Osteocyte (in vitro differentiated cells): ENCODE measurements at regions not wholly inside any gene's neighbourhood (a gene's known extent, or its start where the extent isn't known, plus 50 kb on each side); places are given as distances from the start of the nearest gene placed in this dataset.

Experiments used
- DNase-seq: peaks from one replicate; pipeline ENCODE4 v3.0.0; 2021; ENCODE audit warnings: mixed read lengths; ENCODE audit not compliant: unreplicated experiment; ENCODE audit errors: extremely low spot score
- H3K27ac Mint-ChIP-seq: one replicate; pipeline ENCODE4 v1.8.0; 2021; ENCODE audit warnings: mild to moderate bottlenecking, mixed read lengths; ENCODE audit not compliant: unreplicated experiment
- H3K27me3 Mint-ChIP-seq: one replicate; pipeline ENCODE4 v1.8.0; 2021; ENCODE audit warnings: mixed read lengths; ENCODE audit not compliant: unreplicated experiment
- H3K36me3 Mint-ChIP-seq: one replicate; pipeline ENCODE4 v1.8.0; 2021; ENCODE audit warnings: mixed read lengths; ENCODE audit not compliant: unreplicated experiment
- H3K4me1 Mint-ChIP-seq: one replicate; pipeline ENCODE4 v1.8.0; 2021; ENCODE audit warnings: mixed read lengths; ENCODE audit not compliant: unreplicated experiment
- H3K4me3 Mint-ChIP-seq: one replicate; pipeline ENCODE4 v1.8.0; 2021; ENCODE audit warnings: mild to moderate bottlenecking, moderate library complexity, mixed read lengths; ENCODE audit not compliant: unreplicated experiment
- H3K9me3 Mint-ChIP-seq: one replicate; pipeline ENCODE4 v1.8.0; 2021; ENCODE audit warnings: mixed read lengths; ENCODE audit not compliant: unreplicated experiment
- TF ChIP-seq, protein P1 (sequence below): fragments of 200-600 bp; sonication (generic); IDR thresholded peaks from 2 replicates; pipeline ENCODE4 v1.5.0; 2021; ENCODE audit warnings: antibody characterized with exemption, mild to moderate bottlenecking, moderate library complexity

DNA sequence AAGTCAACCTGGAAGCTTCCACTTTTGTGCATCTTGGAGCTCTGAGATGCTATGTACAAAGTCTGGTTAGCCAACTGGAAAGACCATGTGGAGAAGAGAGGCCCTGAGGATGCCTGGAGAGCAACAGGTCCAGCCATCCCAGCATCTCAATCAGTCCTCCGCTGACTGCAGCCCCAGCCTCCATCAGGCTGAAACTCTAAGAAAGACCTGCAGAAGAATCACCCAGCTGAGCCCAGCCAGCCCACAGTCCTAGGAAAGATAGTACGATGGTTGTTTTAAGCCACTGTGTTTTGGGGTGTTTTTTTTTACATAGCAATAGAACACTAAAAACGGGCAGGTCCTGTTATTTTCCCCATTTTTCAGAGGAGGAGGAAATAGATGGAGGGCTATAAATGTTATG lies 84.0 kb downstream of the NCR2 start:
- DNase-seq: no peak
- Mint-ChIP-seq H3K4me3 (no peak overlapping the region), H3K36me3 (no peaks in the 10 kb centered on the region), H3K27ac (no peak overlapping the region), H3K4me1 (no peaks in the 10 kb centered on the region), H3K27me3 (peaks cover 51% of the 10 kb centered on the region), H3K9me3 (peaks cover 4% of the 10 kb centered on the region)
- TF ChIP-seq, protein P1, sequence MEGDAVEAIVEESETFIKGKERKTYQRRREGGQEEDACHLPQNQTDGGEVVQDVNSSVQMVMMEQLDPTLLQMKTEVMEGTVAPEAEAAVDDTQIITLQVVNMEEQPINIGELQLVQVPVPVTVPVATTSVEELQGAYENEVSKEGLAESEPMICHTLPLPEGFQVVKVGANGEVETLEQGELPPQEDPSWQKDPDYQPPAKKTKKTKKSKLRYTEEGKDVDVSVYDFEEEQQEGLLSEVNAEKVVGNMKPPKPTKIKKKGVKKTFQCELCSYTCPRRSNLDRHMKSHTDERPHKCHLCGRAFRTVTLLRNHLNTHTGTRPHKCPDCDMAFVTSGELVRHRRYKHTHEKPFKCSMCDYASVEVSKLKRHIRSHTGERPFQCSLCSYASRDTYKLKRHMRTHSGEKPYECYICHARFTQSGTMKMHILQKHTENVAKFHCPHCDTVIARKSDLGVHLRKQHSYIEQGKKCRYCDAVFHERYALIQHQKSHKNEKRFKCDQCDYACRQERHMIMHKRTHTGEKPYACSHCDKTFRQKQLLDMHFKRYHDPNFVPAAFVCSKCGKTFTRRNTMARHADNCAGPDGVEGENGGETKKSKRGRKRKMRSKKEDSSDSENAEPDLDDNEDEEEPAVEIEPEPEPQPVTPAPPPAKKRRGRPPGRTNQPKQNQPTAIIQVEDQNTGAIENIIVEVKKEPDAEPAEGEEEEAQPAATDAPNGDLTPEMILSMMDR: no peak

- H3K9me3 Mint-ChIP-seq: peaks cover 4% of the 10 kb centered on the region
- TF ChIP-seq, protein P1: no peak
- H3K4me1 Mint-ChIP-seq: no peaks in the 10 kb centered on the region
- H3K27ac Mint-ChIP-seq: no peak overlapping the region
- no peak overlapping the region for H3K4me3 Mint-ChIP-seq
- H3K27me3 Mint-ChIP-seq: peaks cover 43% of the 10 kb centered on the region
- H3K36me3 Mint-ChIP-seq: no peaks in the 10 kb centered on the region
- no peak for DNase-seq
Observed at GRCh38 chr6:41420186-41420585, 84.8 kb downstream of the NCR2 start.

DNA sequence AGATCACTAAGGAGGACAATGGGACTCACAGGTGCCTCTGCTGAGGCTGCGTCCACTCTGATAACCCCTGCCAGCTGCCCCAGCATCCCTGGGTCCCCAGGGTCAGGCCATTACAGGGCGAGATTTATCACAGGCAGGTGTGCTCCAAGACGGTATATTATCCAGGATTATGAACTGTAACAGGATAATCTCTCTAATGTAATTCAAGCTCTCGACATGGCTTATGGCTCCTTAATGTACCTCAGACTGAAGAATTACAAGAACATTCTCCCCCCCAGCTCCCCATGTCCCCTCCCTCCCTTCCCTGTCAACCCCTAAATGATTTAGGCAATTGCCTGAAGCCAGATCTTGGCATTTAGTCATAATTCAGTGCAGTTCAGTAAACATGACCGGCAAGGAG lies 86.8 kb downstream of the NCR2 start:
- H3K27me3 Mint-ChIP-seq: peaks cover 23% of the 10 kb centered on the region
- TF ChIP-seq, protein P1: no peak
- DNase-seq: no peak
- peaks cover 4% of the 10 kb centered on the region for H3K9me3 Mint-ChIP-seq
- H3K4me1 Mint-ChIP-seq: no peaks in the 10 kb centered on the region
- H3K27ac Mint-ChIP-seq: no peak overlapping the region
- H3K36me3 Mint-ChIP-seq: no peaks in the 10 kb centered on the region
- no peak overlapping the region for H3K4me3 Mint-ChIP-seq

- H3K27me3 Mint-ChIP-seq: peaks cover 15% of the 10 kb centered on the region
- DNase-seq: no peak
- H3K4me1 Mint-ChIP-seq: no peaks in the 10 kb centered on the region
- no peak overlapping the region for H3K4me3 Mint-ChIP-seq
- H3K9me3 Mint-ChIP-seq: peaks cover 4% of the 10 kb centered on the region
- H3K27ac Mint-ChIP-seq: no peak overlapping the region
- H3K36me3 Mint-ChIP-seq: no peaks in the 10 kb centered on the region
- TF ChIP-seq, protein P1: no peak
Observed at GRCh38 chr6:41423002-41423401, 87.6 kb downstream of the NCR2 start.

DNA sequence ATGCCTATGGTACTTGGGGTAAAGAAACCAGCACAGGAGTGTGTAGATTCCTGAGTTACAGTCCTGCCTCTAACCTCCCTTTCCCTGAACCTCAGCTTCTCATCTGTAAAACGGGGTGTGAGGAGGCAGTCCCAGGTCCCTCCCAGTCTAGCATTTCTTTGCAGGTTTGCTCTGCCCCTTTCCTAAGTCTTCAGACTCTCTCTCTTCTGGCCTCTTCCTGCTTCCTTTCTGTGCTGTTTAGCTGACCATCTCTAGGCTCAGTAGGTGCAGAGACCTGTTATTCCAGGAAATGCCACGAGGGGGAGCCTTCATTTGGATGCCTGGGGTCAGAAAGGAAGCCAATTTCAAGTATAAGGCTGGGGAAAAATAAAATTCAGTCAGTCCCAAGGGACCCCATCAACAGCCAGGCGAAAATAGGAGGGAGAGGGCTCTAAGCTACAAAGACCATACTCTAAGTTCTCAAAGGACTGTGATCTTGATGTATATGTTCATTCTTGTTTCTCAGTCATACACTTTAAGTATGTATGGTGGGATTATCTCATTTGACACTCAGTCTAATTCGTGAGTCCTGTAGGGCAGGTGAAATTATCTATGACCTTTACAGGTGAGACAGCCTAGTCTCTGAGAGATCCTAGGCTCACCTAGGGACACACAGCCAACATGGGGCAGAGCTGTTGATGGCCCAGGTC lies 89.1 kb downstream of the NCR2 start:
- Mint-ChIP-seq H3K36me3 (no peaks in the 10 kb centered on the region), H3K27ac (no peak overlapping the region), H3K4me1 (peaks cover 10% of the 10 kb centered on the region), H3K27me3 (peaks cover 7% of the 10 kb centered on the region), H3K9me3 (peaks cover under 1% of the 10 kb centered on the region), H3K4me3 (no peak overlapping the region)
- TF ChIP-seq, protein P1: peak; percentile 86
- peak; percentile 94 for DNase-seq
